HFF-Myc (cell line): ENCODE measurements at regions not wholly inside any gene's neighbourhood (a gene's known extent, or its start where the extent isn't known, plus 50 kb on each side); places are given as distances from the start of the nearest gene placed in this dataset.

ENCODE experiments used
- DNase-seq: peaks from one replicate; pipeline ENCODE4 v3.0.0-alpha.2; 2011; ENCODE audit warnings: low read depth; ENCODE audit errors: extremely low read depth
- H3K4me3 ChIP-seq: replicated peaks from 2 replicates; pipeline ENCODE4 v1.5.1; 2011; ENCODE audit warnings: low read depth, mild to moderate bottlenecking, control low read depth, low read length
- CTCF ChIP-seq: IDR thresholded peaks from 2 replicates; pipeline ENCODE4 v1.5.1; 2012; ENCODE audit warnings: mild to moderate bottlenecking, low read depth, low read length, control low read depth; ENCODE audit errors: missing control alignments

GRCh38 chr11:92866679-92867282 lies 102.7 kb upstream of the MTNR1B start:
- no peak overlapping the region for H3K4me3 ChIP-seq
- no peak for DNase-seq
- TF ChIP-seq CTCF: no peak

GRCh38 chr11:92867913-92868619 lies 101.4 kb upstream of the MTNR1B start:
- no peak for DNase-seq
- H3K4me3 ChIP-seq: no peak overlapping the region
- no peak for TF ChIP-seq CTCF

- DNase-seq: no peak
- TF ChIP-seq CTCF: no peak
These were observed 99.7 kb upstream of the MTNR1B start for GRCh38 chr11:92869716-92870115.

GRCh38 chr11:92870196-92870832 lies 99.1 kb upstream of the MTNR1B start:
- no peak overlapping the region for H3K4me3 ChIP-seq
- TF ChIP-seq CTCF: no peak
- DNase-seq: no peak

More at GRCh38 chr11:92869716-92870115, 99.7 kb upstream of the MTNR1B start:
- no peak overlapping the region for H3K4me3 ChIP-seq

- no peak for DNase-seq
- no peak overlapping the region for H3K4me3 ChIP-seq
- no peak for TF ChIP-seq CTCF
These were observed 95.9 kb upstream of the MTNR1B start for GRCh38 chr11:92873551-92873950.

GRCh38 chr11:92875473-92875872 lies 94.0 kb upstream of the MTNR1B start:
- no peak for TF ChIP-seq CTCF
- H3K4me3 ChIP-seq: no peak overlapping the region
- no peak for DNase-seq
